K562 (cell line): ENCODE measurements at regions not wholly inside any gene's neighbourhood (a gene's known extent, or its start where the extent isn't known, plus 50 kb on each side); places are given as distances from the start of the nearest gene placed in this dataset.

ENCODE experiments used
- ATAC-seq: fragments of 200-7000 bp; cut with Tn5 transposase; 3 replicates; pipeline ENCODE4 v1.9.1; 2020; ENCODE audit warnings: moderate library complexity
- BruUV-seq: library from RNA; stranded (reverse); fragments of 400-500 nt; replicated peaks from 2 replicates; lab custom pipeline; 2021; lab: Mats Ljungman, UMichigan
- CTCF ChIA-PET: fragments of 300-600 bp; formaldehyde crosslinking; extraction: SDS; loops from one replicate; lab custom pipeline; 2021; ENCODE audit warnings: low intra/inter-chr PET ratio; lab: Yijun Ruan, JAX
- POLR2A ChIA-PET: fragments of 300-600, 350-650 bp; sonication (Branson Sonifier 250); formaldehyde crosslinking; extraction: SDS; loops from one replicate; lab custom pipeline; 2021; ENCODE audit warnings: antibody characterized with exemption, inconsistent platforms; lab: Yijun Ruan, JAX
- DNase-seq, 4 experiments: peaks; one replicate each; pipeline versions ENCODE4 v3.0.0 to v3.0.0-alpha.2; 2011 to 2018; ENCODE audit warnings: low spot score in 3 of 4, mixed read lengths in 3 of 4; ENCODE audit errors: extremely low read depth in 1 of 4
- FAIRE-seq: peaks from 2 replicates; lab custom pipeline; 2011; peaks lifted over from hg19 to GRCh38; lab: Jason Lieb, UNC
- H2AFZ ChIP-seq: 2 replicates; pipeline ENCODE4 v1.6.0; 2011; ENCODE audit warnings: low read depth, low read length, control low read depth, inconsistent platforms
- H3K27ac ChIP-seq: fragments of 200-600 bp; 3 replicates; pipeline ENCODE4 v1.8.0; 2011; ENCODE audit warnings: low read depth, mild to moderate bottlenecking, control low read depth, inconsistent platforms, low read length, moderate library complexity, mixed read lengths; ENCODE audit errors: extremely low read depth
- H3K27me3 ChIP-seq, 2 experiments: fragments of 300-600 bp in 1 of 2; 2 replicates in 1 of 2; 3 replicates in 1 of 2; pipeline versions ENCODE4 v1.6.0 to v1.8.0; 2011; ENCODE audit warnings: inconsistent platforms in 2 of 2, low read length in 2 of 2, mild to moderate bottlenecking in 1 of 2, mixed read lengths in 1 of 2, moderate library complexity in 1 of 2; ENCODE audit not compliant: control insufficient read depth in 2 of 2, insufficient read depth in 2 of 2
- H3K36me3 ChIP-seq: fragments of 300-600 bp; 3 replicates; pipeline ENCODE4 v1.8.0; 2011; ENCODE audit warnings: mild to moderate bottlenecking, low read length, inconsistent platforms; ENCODE audit not compliant: control insufficient read depth, insufficient read depth
- H3K4me1 ChIP-seq, 2 experiments: fragments of 200-600 bp in 1 of 2; replicated peaks in 1 of 2; 2 replicates in 1 of 2; 3 replicates in 1 of 2; pipeline versions ENCODE4 v1.5.1 to v1.8.0; 2011; ENCODE audit warnings: inconsistent platforms in 2 of 2, low read length in 2 of 2, mild to moderate bottlenecking in 1 of 2, mixed read lengths in 1 of 2, moderate library complexity in 1 of 2; ENCODE audit not compliant: control insufficient read depth in 2 of 2, insufficient read depth in 2 of 2
- H3K4me2 ChIP-seq: 2 replicates; pipeline ENCODE4 v1.6.1; 2011; ENCODE audit warnings: low read length, control low read depth, inconsistent platforms, mixed read lengths; ENCODE audit not compliant: insufficient read depth
- H3K4me3 ChIP-seq: fragments of 200-600 bp; sonication (generic), shearing (Covaris generic); 2 replicates; pipeline ENCODE4 v1.5.1; 2016; ENCODE audit warnings: control low read depth, inconsistent platforms
- H3K79me2 ChIP-seq: fragments of 200-600 bp; 3 replicates; pipeline ENCODE4 v1.8.0; 2011; ENCODE audit warnings: low read length, inconsistent platforms; ENCODE audit not compliant: control insufficient read depth, insufficient read depth
- H3K9ac ChIP-seq, 2 experiments: 2 replicates each; pipeline versions ENCODE4 v1.6.0 to v1.6.1; 2011; ENCODE audit warnings: low read depth in 2 of 2, low read length in 2 of 2, control low read depth in 1 of 2, inconsistent platforms in 1 of 2, mild to moderate bottlenecking in 1 of 2, mixed read lengths in 1 of 2; ENCODE audit not compliant: insufficient read depth in 1 of 2
- H3K9me1 ChIP-seq: one replicate; pipeline ENCODE4 v1.6.0; 2011; ENCODE audit warnings: inconsistent platforms, mild to moderate bottlenecking, low read length, moderate library complexity; ENCODE audit not compliant: control insufficient read depth, insufficient read depth
- H3K9me3 ChIP-seq: replicated peaks from 2 replicates; pipeline ENCODE4 v1.5.1; 2011; ENCODE audit warnings: low read depth, low read length, inconsistent platforms; ENCODE audit not compliant: control insufficient read depth, insufficient read depth
- H4K20me1 ChIP-seq: replicated peaks from 2 replicates; pipeline ENCODE4 v1.6.1; 2011; ENCODE audit warnings: low read length, inconsistent platforms, mixed read lengths; ENCODE audit not compliant: control insufficient read depth, insufficient read depth
- ASH1L ChIP-seq: fragments of 450-650 bp; IDR thresholded peaks from 2 replicates; pipeline ENCODE4 v1.6.1; 2018; ENCODE audit warnings: borderline replicate concordance, mild to moderate bottlenecking, low read depth; ENCODE audit not compliant: partially characterized antibody
- CAMTA2 ChIP-seq: fragments of 250-450 bp; sonication (Bioruptor Pico); conservative IDR thresholded peaks from 2 replicates; pipeline ENCODE4 v1.5.1; 2022
- CHD1 ChIP-seq: fragments of 200-600 bp; sonication (generic); IDR thresholded peaks from one replicate; pipeline ENCODE4 v1.6.1; 2012; ENCODE audit warnings: mild to moderate bottlenecking, moderate library complexity, low read length, inconsistent platforms
- FOXA1 ChIP-seq: fragments of 450-650 bp; IDR thresholded peaks from 2 replicates; pipeline ENCODE4 v1.6.1; 2016; ENCODE audit warnings: mild to moderate bottlenecking, borderline replicate concordance
- NCOA6 ChIP-seq: fragments of 450-650 bp; IDR thresholded peaks from 2 replicates; pipeline ENCODE4 v1.6.1; 2017; ENCODE audit warnings: mild to moderate bottlenecking
- PHB ChIP-seq: fragments of 250-450 bp; sonication (Bioruptor Pico); IDR thresholded peaks from 2 replicates; pipeline ENCODE4 v1.5.0; 2021
- RBM34 ChIP-seq: fragments of 200-400 bp; formaldehyde crosslinking; IDR thresholded peaks from 2 replicates; pipeline ENCODE4 v1.6.1; 2018; ENCODE audit warnings: low read length, borderline replicate concordance; ENCODE audit not compliant: insufficient read depth
- REST ChIP-seq, 2 experiments: fragments of 450-650 bp; formaldehyde crosslinking in 1 of 2; IDR thresholded peaks; 2 replicates each; pipeline versions ENCODE4 v1.4.0 to v1.6.1; 2014 to 2020; ENCODE audit warnings: mild to moderate bottlenecking in 2 of 2, borderline replicate concordance in 1 of 2, low read depth in 1 of 2
- RFX1 ChIP-seq: fragments of 450-650 bp; IDR thresholded peaks from 2 replicates; pipeline ENCODE4 v1.6.1; 2016; ENCODE audit warnings: mild to moderate bottlenecking, moderate library complexity
- SMARCA4 ChIP-seq: fragments of 450-650 bp; IDR thresholded peaks from 2 replicates; pipeline ENCODE4 v1.6.1; 2016
- TARDBP ChIP-seq: fragments of 450-650 bp; IDR thresholded peaks from 2 replicates; pipeline ENCODE4 v1.6.1; 2016
- ZC3H11A ChIP-seq: IDR thresholded peaks from 2 replicates; pipeline ENCODE4 v1.6.1; 2012; ENCODE audit warnings: low read depth, low read length, improper control_type of control experiment
- ZNF408 ChIP-seq: fragments of 250-450 bp; sonication (Bioruptor Pico); IDR thresholded peaks from 2 replicates; pipeline ENCODE4 v1.4.0; 2020; ENCODE audit warnings: low read depth, mild to moderate bottlenecking, moderate library complexity
- ZNF699 ChIP-seq: fragments of 250-450 bp; sonication (Bioruptor Pico); IDR thresholded peaks from 2 replicates; pipeline ENCODE4 v1.8.0; 2021; ENCODE audit warnings: mild to moderate bottlenecking, moderate library complexity; ENCODE audit not compliant: insufficient replicate concordance
- WGBS: fragments of 100-300 bp; shearing (Covaris generic); methylation state at CpG from one replicate; pipeline ENCODE4 v1.1.6; 2016; ENCODE audit warnings: low coverage, mixed read lengths; ENCODE audit not compliant: insufficient coverage; ENCODE audit errors: missing lambda C conversion rate; 5-methylcytosine and 5-hydroxymethylcytosine counted together
- in situ Hi-C: fragments of 300-500 bp; cut with MboI; formaldehyde crosslinking; loops from 4 replicates; pipeline ENCODE4 v1.15.0; 2018; ENCODE audit warnings: inconsistent platforms, mixed read lengths
- intact Hi-C: fragments of 100-400 bp; cut with micrococcal nuclease; formaldehyde crosslinking; loops from 2 replicates; pipeline ENCODE4 v1.14.2; 2022
- TF ChIP-seq, protein P1 (sequence below): fragments of 200-400 bp; formaldehyde crosslinking; IDR thresholded peaks from 2 replicates; pipeline ENCODE4 v1.6.1; 2017; ENCODE audit warnings: mild to moderate bottlenecking, low read depth, low read length, moderate library complexity

DNA sequence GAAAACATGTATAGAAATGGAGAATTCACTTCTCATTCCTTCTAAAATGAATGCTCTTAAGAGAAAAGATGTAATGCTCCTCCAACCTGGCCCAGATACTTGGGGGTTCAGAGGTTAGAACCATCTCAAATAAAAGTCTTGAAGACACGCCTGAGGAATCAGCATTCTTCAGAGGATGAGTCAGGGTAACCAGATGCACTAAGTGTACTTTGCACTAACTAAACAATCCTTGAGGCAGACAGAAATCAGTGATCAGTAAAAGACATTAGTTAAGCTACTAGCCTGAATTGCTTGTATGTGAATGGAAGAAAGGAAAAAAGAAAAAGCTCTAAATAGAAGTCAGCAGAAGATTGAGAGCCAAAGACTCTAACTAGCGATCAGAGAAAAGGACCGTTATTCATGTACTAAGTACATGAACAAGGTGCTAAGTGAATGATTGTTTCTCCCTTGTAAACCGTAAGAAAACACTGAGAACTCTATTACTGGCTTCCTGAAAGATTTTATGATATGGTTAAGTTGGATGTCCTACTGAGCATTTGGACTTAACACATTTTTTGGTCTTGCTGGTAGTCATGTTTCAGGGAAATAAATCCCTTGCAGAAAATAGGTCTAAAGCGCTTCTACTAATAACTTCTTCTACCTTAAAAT lies 738.3 kb downstream of the STPG2 start:
- no peak overlapping the region for H2AFZ ChIP-seq
- H4K20me1 ChIP-seq: no peaks in the 10 kb centered on the region
- H3K9ac ChIP-seq: no peak overlapping the region
- H3K4me1 ChIP-seq: no peaks in the 10 kb centered on the region
- in situ Hi-C loops: no loop called here
- ChIA-PET CTCF (no interaction called here), POLR2A (no interaction called here)
- intact Hi-C loops: no loop called here
- WGBS: 2% methylated on average over 5 of the region's 5 CpGs
- no peak overlapping the region for H3K4me2 ChIP-seq
- FAIRE-seq (no peak), DNase-seq (no peak), ATAC-seq (no peak)
- H3K36me3 ChIP-seq: no peaks in the 10 kb centered on the region
- no peaks in the 10 kb centered on the region for H3K9me3 ChIP-seq
- no peak overlapping the region for H3K27ac ChIP-seq
- H3K79me2 ChIP-seq: no peaks in the 10 kb centered on the region
- H3K27me3 ChIP-seq: no peaks in the 10 kb centered on the region
- H3K9me1 ChIP-seq: no peaks in the 10 kb centered on the region
- no peak overlapping the region for H3K4me3 ChIP-seq
- BruUV-seq: no TSS peak
- TF ChIP-seq, protein P1, sequence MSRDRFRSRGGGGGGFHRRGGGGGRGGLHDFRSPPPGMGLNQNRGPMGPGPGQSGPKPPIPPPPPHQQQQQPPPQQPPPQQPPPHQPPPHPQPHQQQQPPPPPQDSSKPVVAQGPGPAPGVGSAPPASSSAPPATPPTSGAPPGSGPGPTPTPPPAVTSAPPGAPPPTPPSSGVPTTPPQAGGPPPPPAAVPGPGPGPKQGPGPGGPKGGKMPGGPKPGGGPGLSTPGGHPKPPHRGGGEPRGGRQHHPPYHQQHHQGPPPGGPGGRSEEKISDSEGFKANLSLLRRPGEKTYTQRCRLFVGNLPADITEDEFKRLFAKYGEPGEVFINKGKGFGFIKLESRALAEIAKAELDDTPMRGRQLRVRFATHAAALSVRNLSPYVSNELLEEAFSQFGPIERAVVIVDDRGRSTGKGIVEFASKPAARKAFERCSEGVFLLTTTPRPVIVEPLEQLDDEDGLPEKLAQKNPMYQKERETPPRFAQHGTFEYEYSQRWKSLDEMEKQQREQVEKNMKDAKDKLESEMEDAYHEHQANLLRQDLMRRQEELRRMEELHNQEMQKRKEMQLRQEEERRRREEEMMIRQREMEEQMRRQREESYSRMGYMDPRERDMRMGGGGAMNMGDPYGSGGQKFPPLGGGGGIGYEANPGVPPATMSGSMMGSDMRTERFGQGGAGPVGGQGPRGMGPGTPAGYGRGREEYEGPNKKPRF: no peak
- TF ChIP-seq ASH1L: no peak
- TF ChIP-seq PHB (CRISPR knock-in tag): no peak
- TF ChIP-seq FOXA1: no peak
- no peak for TF ChIP-seq CHD1
- TF ChIP-seq REST (IDR thresholded peaks at IDR 0.05; ENCODE audit: borderline replicate concordance): no peak
- TF ChIP-seq REST (CRISPR knock-in tag; IDR thresholded peaks at IDR 0.05; ENCODE audit: low read depth): no peak
- TF ChIP-seq RFX1: no peak
- no peak for TF ChIP-seq SMARCA4
- TF ChIP-seq CAMTA2 (CRISPR knock-in tag): no peak
- no peak for TF ChIP-seq ZC3H11A
- no peak for TF ChIP-seq TARDBP
- no peak for TF ChIP-seq ZNF408 (CRISPR knock-in tag)
- no peak for TF ChIP-seq ZNF699 (CRISPR knock-in tag)
- TF ChIP-seq RBM34: no peak
- no peak for TF ChIP-seq NCOA6
